ENCODE measurements at regions not wholly inside any gene's neighbourhood (a gene's known extent, or its start where the extent isn't known, plus 50 kb on each side); places are given as distances from the start of the nearest gene placed in this dataset.

- TF ChIP-seq CTCF (IDR thresholded peaks at IDR 0.05; ENCODE audit: insufficient read depth, low read length, poor library complexity, severe bottlenecking) = no peak
- no peak for TF ChIP-seq EZH2phosphoT487 (conservative IDR thresholded peaks at IDR 0.05; ENCODE audit: low read length)
These were observed 196.8 kb upstream of the CYRIA start for GRCh38 chr2:16862471-16862870.

All from SU-DHL-6 (cell line).